ENCODE measurements at regions not wholly inside any gene's neighbourhood (a gene's known extent, or its start where the extent isn't known, plus 50 kb on each side); places are given as distances from the start of the nearest gene placed in this dataset.

- TF ChIP-seq CTCF (IDR thresholded peaks at IDR 0.05; ENCODE audit: extremely low read depth, insufficient read depth, missing control alignments): no peak
- in situ Hi-C loops (cut with MboI; ENCODE audit: low pct_unique_long_range_greater_than_20kb, low sequenced_read_pairs, unreplicated experiment): no loop called here
- DNase-seq (ENCODE audit: low spot score): no peak
Observed at GRCh38 chr5:106910486-106910885, 760.3 kb downstream of the EFNA5 start.

- TF ChIP-seq CTCF (IDR thresholded peaks at IDR 0.05; ENCODE audit: extremely low read depth, insufficient read depth, missing control alignments): no peak
- DNase-seq (ENCODE audit: low spot score): no peak
- in situ Hi-C loops (cut with MboI; ENCODE audit: low pct_unique_long_range_greater_than_20kb, low sequenced_read_pairs, unreplicated experiment): no loop called here
Observed at GRCh38 chr5:106909716-106910115, 761.0 kb downstream of the EFNA5 start.

- no peak for TF ChIP-seq CTCF (IDR thresholded peaks at IDR 0.05; ENCODE audit: extremely low read depth, insufficient read depth, missing control alignments)
- in situ Hi-C loops (cut with MboI; ENCODE audit: low pct_unique_long_range_greater_than_20kb, low sequenced_read_pairs, unreplicated experiment): no loop called here
- DNase-seq (ENCODE audit: low spot score): no peak
Observed at GRCh38 chr5:106907979-106908378, 762.8 kb downstream of the EFNA5 start.

DNA sequence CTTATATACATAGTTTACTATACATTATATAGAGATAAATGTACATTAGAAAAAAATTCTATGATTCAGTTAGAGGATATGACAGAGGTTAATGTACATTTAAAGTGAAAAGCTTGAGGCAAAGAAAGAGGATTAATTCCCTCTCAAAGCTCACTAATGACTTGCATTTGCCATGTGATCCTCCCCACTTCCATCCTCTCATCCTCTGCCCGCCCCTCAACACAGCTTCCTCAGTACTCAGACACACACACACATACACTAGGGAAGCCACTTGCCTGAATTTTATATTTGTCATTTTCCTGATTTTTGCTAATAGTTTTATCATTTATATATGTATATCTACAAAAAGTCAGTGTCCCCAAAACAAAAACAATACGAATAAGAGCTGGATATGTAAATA, 764.5 kb downstream of the EFNA5 start:
- TF ChIP-seq CTCF (IDR thresholded peaks at IDR 0.05; ENCODE audit: extremely low read depth, insufficient read depth, missing control alignments): no peak
- DNase-seq (ENCODE audit: low spot score): no peak
- in situ Hi-C loops (cut with MboI; ENCODE audit: low pct_unique_long_range_greater_than_20kb, low sequenced_read_pairs, unreplicated experiment): no loop called here

DNA sequence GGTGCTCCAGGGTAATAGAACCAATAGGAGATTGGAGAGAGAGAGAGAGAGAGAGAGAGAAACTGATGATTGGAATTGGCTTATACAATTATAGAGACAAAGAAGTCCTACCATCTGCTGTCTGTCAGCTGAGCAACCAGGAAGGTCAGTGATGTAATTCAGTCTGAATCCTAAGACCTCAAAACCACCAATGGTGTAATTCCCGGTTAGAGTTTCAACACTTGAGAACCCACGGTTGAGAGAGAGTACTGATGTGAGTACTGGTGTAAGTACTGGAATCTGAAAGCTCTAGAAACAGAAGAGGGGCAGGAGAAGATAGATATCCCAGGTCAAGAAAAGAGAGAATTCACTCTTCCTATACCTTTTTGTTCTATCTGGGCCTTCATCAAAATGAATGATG, 775.8 kb downstream of the EFNA5 start:
- in situ Hi-C loops (cut with MboI; ENCODE audit: low pct_unique_long_range_greater_than_20kb, low sequenced_read_pairs, unreplicated experiment): no loop called here
- no peak for TF ChIP-seq CTCF (IDR thresholded peaks at IDR 0.05; ENCODE audit: extremely low read depth, insufficient read depth, missing control alignments)
- no peak for DNase-seq (ENCODE audit: low spot score)

- in situ Hi-C loops (cut with MboI; ENCODE audit: low pct_unique_long_range_greater_than_20kb, low sequenced_read_pairs, unreplicated experiment): no loop called here
- no peak for DNase-seq (ENCODE audit: low spot score)
- TF ChIP-seq CTCF (IDR thresholded peaks at IDR 0.05; ENCODE audit: extremely low read depth, insufficient read depth, missing control alignments): no peak
Observed at GRCh38 chr5:106882035-106882434, 788.7 kb downstream of the EFNA5 start.

DNA sequence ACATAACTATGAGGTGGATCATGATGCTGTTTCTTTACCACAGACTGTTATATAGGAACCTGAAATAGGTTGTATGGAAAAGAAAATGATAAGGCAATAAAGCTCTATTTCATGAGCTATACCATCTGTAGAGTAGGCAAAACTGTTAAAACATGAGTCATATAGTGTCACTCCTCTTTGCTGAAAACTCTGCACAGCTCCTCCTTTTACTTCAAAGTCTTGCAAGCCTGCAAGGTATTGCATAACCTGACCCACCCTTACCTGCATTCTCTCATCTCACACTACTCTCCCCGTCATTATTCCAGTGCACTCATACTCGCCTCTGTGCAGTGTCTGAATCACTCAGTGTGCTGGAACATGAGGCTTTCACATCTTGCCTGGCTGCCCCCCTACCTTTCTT, 790.1 kb downstream of the EFNA5 start:
- no peak for DNase-seq (ENCODE audit: low spot score)
- in situ Hi-C loops (cut with MboI; ENCODE audit: low pct_unique_long_range_greater_than_20kb, low sequenced_read_pairs, unreplicated experiment): no loop called here
- no peak for TF ChIP-seq CTCF (IDR thresholded peaks at IDR 0.05; ENCODE audit: extremely low read depth, insufficient read depth, missing control alignments)
